NOMO-1 (cell line): ENCODE measurements at regions not wholly inside any gene's neighbourhood (a gene's known extent, or its start where the extent isn't known, plus 50 kb on each side); places are given as distances from the start of the nearest gene placed in this dataset.
"Not testable (repeated sequence)": the region's sequence is repeated elsewhere in the genome, so short reads cannot be mapped to it uniquely, and the experiment has no call there.

Experiments used
- DNase-seq, 2 experiments: peaks; one replicate each; lab custom pipeline; 2025; ENCODE audit not compliant: unreplicated experiment in 2 of 2; lab: John Stamatoyannopoulos, UW

GRCh38 chr5:62068554-62068953, 237.5 kb upstream of the KIF2A start:
- DNase-seq: no peak

GRCh38 chr5:62077387-62077786, 228.6 kb upstream of the KIF2A start:
- no peak for DNase-seq

- no peak for DNase-seq
These were observed 228.0 kb upstream of the KIF2A start for GRCh38 chr5:62077823-62078550.

GRCh38 chr5:62082370-62082801, 223.6 kb upstream of the KIF2A start:
- peak; percentile 46 to 73 for DNase-seq

- DNase-seq: no peak
These were observed 222.8 kb upstream of the KIF2A start for GRCh38 chr5:62083247-62083646.

GRCh38 chr5:62083661-62084060, 222.3 kb upstream of the KIF2A start:
- no peak for DNase-seq

GRCh38 chr5:62084391-62084790, 221.6 kb upstream of the KIF2A start:
- DNase-seq: no peak

GRCh38 chr5:62090953-62091352, 215.1 kb upstream of the KIF2A start:
- no peak for DNase-seq

GRCh38 chr5:62093411-62093810, 212.6 kb upstream of the KIF2A start:
- DNase-seq: no peak

- no peak for DNase-seq
These were observed 212.0 kb upstream of the KIF2A start for GRCh38 chr5:62093976-62094375.

GRCh38 chr5:62097361-62097760, 208.6 kb upstream of the KIF2A start:
- no peak for DNase-seq

GRCh38 chr5:62100201-62100600, 205.8 kb upstream of the KIF2A start:
- no peak for DNase-seq

- not testable (repeated sequence) for DNase-seq
These were observed 202.1 kb upstream of the KIF2A start for GRCh38 chr5:62103863-62104262.

- peak in 1 of 2 experiments; percentile 10 for DNase-seq
These were observed 194.6 kb upstream of the KIF2A start for GRCh38 chr5:62111428-62111827.

GRCh38 chr5:62112689-62113228, 193.2 kb upstream of the KIF2A start:
- DNase-seq: no peak

GRCh38 chr5:62115014-62115413, 191.0 kb upstream of the KIF2A start:
- DNase-seq: peak; percentile 13 to 39

GRCh38 chr5:62124266-62124665, 181.7 kb upstream of the KIF2A start:
- DNase-seq: no peak

GRCh38 chr5:62126090-62126489, 179.9 kb upstream of the KIF2A start:
- DNase-seq: no peak

- no peak for DNase-seq
These were observed 178.8 kb upstream of the KIF2A start for GRCh38 chr5:62127098-62127736.

GRCh38 chr5:62130107-62130506, 175.9 kb upstream of the KIF2A start:
- no peak for DNase-seq

GRCh38 chr5:62132276-62132675, 173.7 kb upstream of the KIF2A start:
- DNase-seq: no peak

- DNase-seq: no peak
These were observed 172.6 kb upstream of the KIF2A start for GRCh38 chr5:62133426-62133825.
